Spleen (tissue), 11 donors: ENCODE measurements at regions not wholly inside any gene's neighbourhood (a gene's known extent, or its start where the extent isn't known, plus 50 kb on each side); places are given as distances from the start of the nearest gene placed in this dataset.

Source experiments
- DNase-seq: peaks from one replicate; pipeline ENCODE4 v3.0.0-alpha.2; 2020
- H3K27ac ChIP-seq, 8 donors: fragments of 200-600 bp; sonication (generic) in 7 of 8; 1 replicate in 4 of 8; 2 replicates in 4 of 8; pipeline versions ENCODE4 v1.5.0 to v1.8.0; 2016 to 2021; ENCODE audit warnings: inconsistent platforms in 4 of 8, mild to moderate bottlenecking in 4 of 8, moderate library complexity in 1 of 8
- H3K27me3 ChIP-seq, 7 donors: fragments of 200-600 bp; sonication (generic) in 6 of 7; replicated peaks in 1 of 7; 1 replicate in 4 of 7; 2 replicates in 3 of 7; pipeline versions ENCODE4 v1.5.0 to v1.8.0; 2016 to 2021; ENCODE audit warnings: inconsistent platforms in 3 of 7, mild to moderate bottlenecking in 1 of 7
- H3K36me3 ChIP-seq, 6 donors: fragments of 200-600 bp; sonication (generic) in 5 of 6; 1 replicate in 4 of 6; 2 replicates in 2 of 6; pipeline versions ENCODE4 v1.5.0 to v1.8.0; 2016 to 2021; ENCODE audit warnings: inconsistent platforms in 2 of 6
- H3K4me1 ChIP-seq, 6 donors: fragments of 200-600 bp; sonication (generic) in 5 of 6; 1 replicate in 3 of 6; 2 replicates in 3 of 6; pipeline versions ENCODE4 v1.5.0 to v1.8.0; 2016 to 2021; ENCODE audit warnings: inconsistent platforms in 3 of 6
- H3K4me3 ChIP-seq, 8 donors: fragments of 200-600 bp; sonication (generic) in 7 of 8; 1 replicate in 4 of 8; 2 replicates in 4 of 8; pipeline versions ENCODE4 v1.5.0 to v1.8.0; 2016 to 2021; ENCODE audit warnings: inconsistent platforms in 4 of 8, mild to moderate bottlenecking in 4 of 8, moderate library complexity in 2 of 8
- H3K9me3 ChIP-seq, 8 donors: fragments of 200-600 bp; sonication (generic) in 7 of 8; 1 replicate in 4 of 8; 2 replicates in 4 of 8; pipeline versions ENCODE4 v1.5.0 to v1.8.0; 2016 to 2021; ENCODE audit warnings: inconsistent platforms in 4 of 8
- POLR2A ChIP-seq, 3 donors: fragments of 450-650 bp; IDR thresholded peaks; one replicate each; pipeline ENCODE4 v1.5.1; 2017; ENCODE audit warnings: antibody characterized with exemption in 3 of 3, mild to moderate bottlenecking in 1 of 3
- POLR2AphosphoS5 ChIP-seq, 3 donors: sonication (generic); formaldehyde crosslinking; IDR thresholded peaks; one replicate each; pipeline ENCODE4 v1.5.1; 2017; ENCODE audit warnings: antibody characterized with exemption in 3 of 3
- WGBS, 5 donors: extraction: QIAGEN DNeasy Blood & Tissue Kit in 3 of 5; methylation state at CpG; one replicate each; pipeline versions ENCODE4 v1.1.5 to v1.1.7; 2013 to 2018; 5-methylcytosine and 5-hydroxymethylcytosine counted together
- intact Hi-C: fragments of 100-400 bp; cut with DNase I; formaldehyde crosslinking; loops from one replicate; pipeline ENCODE4 v1.15.0; 2023; ENCODE audit warnings: low total_unique reads
- TF ChIP-seq, protein P1 (sequence below), 11 experiments: fragments of 200-600 bp in 7 of 11; fragments of 450-650 bp in 4 of 11; sonication (generic) in 4 of 11; IDR thresholded peaks in 8 of 11; conservative IDR thresholded peaks in 3 of 11; 1 replicate in 7 of 11; 2 replicates in 4 of 11; pipeline versions ENCODE4 v1.4.0 to v1.8.0; 2016 to 2021; ENCODE audit warnings: antibody characterized with exemption in 11 of 11, inconsistent platforms in 4 of 11, mild to moderate bottlenecking in 1 of 11
- donor health status: healthy with polysubstance abuse.
- donor health status: DM: no; HTN: no; CAD: no; lungs with moderate emphysema.
- donor health status: DM: no; HTN: no; CAD: no.
- donor health status: Bipolar disorder and iron deficiency.
- donor health status: healthy.
- donor health status: DM: no; HTN: no; CAD: no.
- donor health status: DM: yes; HTN: yes; CAD: no.

DNA sequence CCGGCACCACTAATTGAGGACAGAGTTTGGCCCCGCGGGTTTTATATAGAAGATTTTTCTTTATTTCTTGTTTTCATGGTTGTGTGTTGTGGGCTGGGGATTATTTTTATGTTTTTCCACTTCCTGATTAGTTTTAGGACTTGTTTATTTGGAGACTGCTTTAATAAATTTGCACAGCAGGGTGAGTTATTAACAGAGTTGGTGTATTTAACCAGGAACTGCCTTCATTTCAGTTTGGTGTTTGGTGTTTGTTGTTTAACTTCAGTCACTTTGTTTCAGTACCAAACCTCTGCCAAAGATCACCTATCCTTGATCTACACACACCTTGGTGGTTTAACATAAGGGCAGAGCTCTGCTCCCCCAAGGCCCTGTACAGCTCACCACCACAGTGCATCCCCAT, 103.5 kb upstream of the LMO4 start:
- intact Hi-C loops: no loop called here
- Histone ChIP-seq H3K4me3 (no peak overlapping the region), H3K27ac (no peak overlapping the region), H3K36me3 (no peaks in the 10 kb centered on the region), H3K9me3 (no peaks in the 10 kb centered on the region), H3K27me3 (no peaks in the 10 kb centered on the region), H3K4me1 (peaks cover 0 to 11% (median 6%) of the 10 kb centered on the region in 6 donors)
- TF ChIP-seq, protein P1, sequence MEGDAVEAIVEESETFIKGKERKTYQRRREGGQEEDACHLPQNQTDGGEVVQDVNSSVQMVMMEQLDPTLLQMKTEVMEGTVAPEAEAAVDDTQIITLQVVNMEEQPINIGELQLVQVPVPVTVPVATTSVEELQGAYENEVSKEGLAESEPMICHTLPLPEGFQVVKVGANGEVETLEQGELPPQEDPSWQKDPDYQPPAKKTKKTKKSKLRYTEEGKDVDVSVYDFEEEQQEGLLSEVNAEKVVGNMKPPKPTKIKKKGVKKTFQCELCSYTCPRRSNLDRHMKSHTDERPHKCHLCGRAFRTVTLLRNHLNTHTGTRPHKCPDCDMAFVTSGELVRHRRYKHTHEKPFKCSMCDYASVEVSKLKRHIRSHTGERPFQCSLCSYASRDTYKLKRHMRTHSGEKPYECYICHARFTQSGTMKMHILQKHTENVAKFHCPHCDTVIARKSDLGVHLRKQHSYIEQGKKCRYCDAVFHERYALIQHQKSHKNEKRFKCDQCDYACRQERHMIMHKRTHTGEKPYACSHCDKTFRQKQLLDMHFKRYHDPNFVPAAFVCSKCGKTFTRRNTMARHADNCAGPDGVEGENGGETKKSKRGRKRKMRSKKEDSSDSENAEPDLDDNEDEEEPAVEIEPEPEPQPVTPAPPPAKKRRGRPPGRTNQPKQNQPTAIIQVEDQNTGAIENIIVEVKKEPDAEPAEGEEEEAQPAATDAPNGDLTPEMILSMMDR (IDR thresholded peaks at IDR 0.05 in 8 of 11, conservative IDR thresholded peaks at IDR 0.05 in 3 of 11): no peak
- no peak for TF ChIP-seq POLR2A (IDR thresholded peaks at IDR 0.05)
- TF ChIP-seq POLR2AphosphoS5 (IDR thresholded peaks at IDR 0.05): no peak
- WGBS, 5 donors: 90 to 98% (median 96%) methylated on average over 3 of the region's 3 CpGs
- no peak for DNase-seq

DNA sequence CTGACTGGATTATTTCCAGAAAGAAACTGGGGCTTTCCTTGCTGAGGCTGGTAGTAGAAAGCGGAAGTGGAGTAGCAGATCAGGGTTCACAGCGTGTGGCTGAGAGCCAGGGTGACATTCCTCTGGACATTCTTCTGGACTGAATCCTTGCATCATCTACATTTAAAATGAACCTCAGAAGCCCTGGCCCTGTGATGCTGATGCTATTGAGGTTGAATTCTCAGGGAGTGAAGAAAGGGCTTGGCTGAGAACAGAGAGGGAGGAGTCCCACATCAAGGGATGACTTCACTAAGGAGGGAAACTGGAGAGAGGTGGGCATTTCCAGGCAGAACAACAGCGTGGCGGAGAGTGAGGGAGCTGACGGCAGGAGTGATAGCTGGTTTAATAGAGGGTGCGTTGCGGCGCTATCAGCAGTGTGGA, 102.3 kb upstream of the LMO4 start:
- TF ChIP-seq POLR2A (IDR thresholded peaks at IDR 0.05): no peak
- TF ChIP-seq, protein P1 (IDR thresholded peaks at IDR 0.05 in 8 of 11, conservative IDR thresholded peaks at IDR 0.05 in 3 of 11): no peak
- peak in 1 of 3 donors; percentile 57 for TF ChIP-seq POLR2AphosphoS5 (IDR thresholded peaks at IDR 0.05)
- Histone ChIP-seq H3K9me3 (no peaks in the 10 kb centered on the region), H3K27me3 (no peaks in the 10 kb centered on the region), H3K4me1 (peaks cover 0 to 12% (median 6%) of the 10 kb centered on the region in 6 donors), H3K27ac (peak overlapping the region in 6 of 8 donors; percentile 35 to 62 (median 42)), H3K36me3 (no peaks in the 10 kb centered on the region), H3K4me3 (no peak overlapping the region)
- intact Hi-C loops: no loop called here
- WGBS, 5 donors: 34 to 73% (median 48%) methylated on average over 8 of the region's 8 CpGs
- DNase-seq: no peak

DNA sequence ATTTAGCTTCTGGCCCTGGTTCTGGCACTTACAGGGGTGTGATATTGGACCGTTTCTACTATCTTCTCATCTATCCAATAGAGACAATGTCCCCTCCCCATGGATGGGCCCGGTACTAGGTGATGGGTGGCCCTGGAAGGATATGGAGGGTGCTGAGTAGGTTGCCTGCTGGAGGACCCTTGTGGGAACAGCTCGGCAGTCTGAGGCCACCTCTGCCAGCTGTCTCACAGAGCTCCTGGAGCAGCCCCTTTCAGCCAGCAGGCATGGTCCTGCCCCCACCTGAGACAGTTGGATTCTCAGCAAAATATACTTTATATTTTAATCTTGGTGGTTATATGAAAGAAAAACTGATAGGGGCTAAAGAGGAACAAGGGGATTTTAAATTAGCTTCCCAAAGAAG, 101.0 kb upstream of the LMO4 start:
- intact Hi-C loops: no loop called here
- no peaks in the 10 kb centered on the region for H3K9me3 ChIP-seq
- no peak for TF ChIP-seq POLR2A (IDR thresholded peaks at IDR 0.05)
- TF ChIP-seq, protein P1 (IDR thresholded peaks at IDR 0.05 in 8 of 11, conservative IDR thresholded peaks at IDR 0.05 in 3 of 11): no peak
- no peak for TF ChIP-seq POLR2AphosphoS5 (IDR thresholded peaks at IDR 0.05)
- no peak overlapping the region for H3K4me3 ChIP-seq
- WGBS, 5 donors: 82 to 92% (median 89%) methylated on average over 3 of the region's 3 CpGs
- DNase-seq: no peak
- no peaks in the 10 kb centered on the region for H3K27me3 ChIP-seq
- no peak overlapping the region for H3K27ac ChIP-seq
- H3K36me3 ChIP-seq: no peaks in the 10 kb centered on the region
- H3K4me1 ChIP-seq: peaks cover 2 to 20% (median 6%) of the 10 kb centered on the region in 6 donors

DNA sequence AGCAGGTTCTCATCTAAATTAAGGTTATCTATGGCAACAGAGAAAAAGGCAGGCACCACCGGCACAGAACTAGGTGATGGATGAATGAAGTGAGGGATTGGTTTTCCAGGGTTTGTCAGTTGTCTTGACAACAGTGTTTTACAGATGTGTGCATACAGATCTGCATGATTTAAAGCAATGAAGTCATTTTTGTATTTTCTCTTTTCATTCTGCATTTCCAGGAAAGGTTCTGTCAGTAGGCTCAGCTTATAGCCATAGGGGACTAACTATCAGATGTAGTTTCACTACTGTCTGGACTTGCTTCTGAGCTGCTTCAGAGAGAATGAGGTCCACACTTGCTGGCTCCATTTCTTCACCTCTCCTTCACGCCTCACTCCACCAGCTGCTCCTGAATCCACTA, 98.2 kb upstream of the LMO4 start:
- no peaks in the 10 kb centered on the region for H3K27me3 ChIP-seq
- intact Hi-C loops: no loop called here
- no peak overlapping the region for H3K27ac ChIP-seq
- no peak overlapping the region for H3K4me3 ChIP-seq
- H3K36me3 ChIP-seq: no peaks in the 10 kb centered on the region
- DNase-seq: no peak
- peaks cover 2 to 20% (median 6%) of the 10 kb centered on the region in 6 donors for H3K4me1 ChIP-seq
- H3K9me3 ChIP-seq: no peaks in the 10 kb centered on the region
- TF ChIP-seq, protein P1 (IDR thresholded peaks at IDR 0.05 in 8 of 11, conservative IDR thresholded peaks at IDR 0.05 in 3 of 11): no peak
- no peak for TF ChIP-seq POLR2AphosphoS5 (IDR thresholded peaks at IDR 0.05)
- WGBS, 5 donors: 95 to 99% (median 96%) methylated on average over 2 of the region's 2 CpGs
